Stimulated activated naive B cell treated with anti-CD40 and anti-IgM and Interleukin-4, amounts not matched to agents 10 μg/mL and 1 μg/mL and 100 μg/mL, for 72 hours (primary cell): ENCODE measurements at regions not wholly inside any gene's neighbourhood (a gene's known extent, or its start where the extent isn't known, plus 50 kb on each side); places are given as distances from the start of the nearest gene placed in this dataset.
A peak's percentile ranks its signal among the peaks of the same experiment; 100 is the strongest.

Source experiments
- ATAC-seq, 2 donors: fragments of 150-1000 bp; cut with Tn5 transposase; replicated peaks; 2 replicates each; pipeline ENCODE4 v1.10.0; 2021; ENCODE audit warnings: moderate library complexity in 1 of 2
- DNase-seq: peaks from one replicate; pipeline ENCODE4 v3.0.0; 2021
- H3K27ac Mint-ChIP-seq: one replicate; pipeline ENCODE4 v1.8.0; 2022; ENCODE audit warnings: mild to moderate bottlenecking, mixed read lengths
- H3K27me3 Mint-ChIP-seq, 2 donors: one replicate each; pipeline ENCODE4 v1.8.0; 2022; ENCODE audit warnings: mixed read lengths in 2 of 2
- H3K36me3 Mint-ChIP-seq, 2 donors: one replicate each; pipeline ENCODE4 v1.8.0; 2022; ENCODE audit warnings: mixed read lengths in 2 of 2, mild to moderate bottlenecking in 1 of 2
- H3K4me1 Mint-ChIP-seq, 2 donors: one replicate each; pipeline ENCODE4 v1.8.0; 2022; ENCODE audit warnings: mixed read lengths in 2 of 2, mild to moderate bottlenecking in 1 of 2
- H3K4me3 Mint-ChIP-seq, 2 donors: one replicate each; pipeline ENCODE4 v1.8.0; 2022; ENCODE audit warnings: mild to moderate bottlenecking in 2 of 2, mixed read lengths in 2 of 2, moderate library complexity in 1 of 2
- H3K9me3 Mint-ChIP-seq, 2 donors: one replicate each; pipeline ENCODE4 v1.8.0; 2022; ENCODE audit warnings: mixed read lengths in 2 of 2, mild to moderate bottlenecking in 1 of 2

- Mint-ChIP-seq H3K27me3 (peaks cover 14 to 16% of the 10 kb centered on the region in 2 donors), H3K27ac (peak overlapping the region; percentile 2), H3K4me1 (peaks cover 0 to 4% of the 10 kb centered on the region in 2 donors), H3K4me3 (no peak overlapping the region), H3K36me3 (no peaks in the 10 kb centered on the region), H3K9me3 (peaks cover 5 to 7% of the 10 kb centered on the region in 2 donors)
- DNase-seq (no peak), ATAC-seq (peak in 1 of 2 donors; percentile 24)
Observed at GRCh38 chr16:85519540-85520231, 93.4 kb upstream of the GSE1 start.

DNA sequence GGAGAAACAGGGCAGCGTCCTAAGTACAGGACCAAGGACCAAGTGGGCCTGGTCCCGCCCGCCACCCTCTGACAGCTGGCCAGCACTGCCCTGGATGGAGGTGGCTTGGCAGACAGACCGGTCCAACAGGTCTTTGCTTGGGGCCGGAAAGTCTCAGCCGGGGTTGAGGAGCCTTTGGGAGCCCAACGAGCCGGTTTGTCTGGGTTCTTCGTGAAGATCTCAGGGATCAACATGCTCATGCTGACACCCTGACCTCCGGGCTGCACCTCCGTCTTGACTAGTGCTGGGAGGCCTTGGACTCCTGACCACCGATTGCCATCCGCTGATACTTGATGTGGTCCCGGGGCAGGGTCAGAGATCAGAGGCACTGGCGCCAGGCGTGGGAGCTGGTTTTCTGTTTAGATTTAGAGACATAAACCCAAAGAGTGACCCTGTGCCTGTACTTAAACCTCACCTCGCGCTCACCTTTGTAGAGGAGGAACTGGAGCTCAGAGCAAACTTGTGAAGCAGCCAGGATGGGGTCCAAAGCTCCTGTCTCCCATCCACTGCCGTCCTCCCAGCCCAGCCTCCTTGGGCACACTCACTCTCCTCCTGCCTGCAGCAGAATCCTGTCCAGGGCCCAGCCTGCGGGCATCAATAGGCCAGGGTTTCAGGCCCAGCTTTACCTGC, 92.1 kb upstream of the GSE1 start:
- Mint-ChIP-seq H3K9me3 (peaks cover 5 to 7% of the 10 kb centered on the region in 2 donors), H3K4me3 (no peak overlapping the region), H3K36me3 (no peaks in the 10 kb centered on the region), H3K4me1 (peaks cover 0 to 4% of the 10 kb centered on the region in 2 donors), H3K27me3 (peaks cover 14 to 18% of the 10 kb centered on the region in 2 donors), H3K27ac (no peak overlapping the region)
- ATAC-seq (no peak), DNase-seq (no peak)

GRCh38 chr16:85521552-85522307, 91.4 kb upstream of the GSE1 start:
- H3K27me3 Mint-ChIP-seq, result peaks cover 18 to 22% of the 10 kb centered on the region in 2 donors
- peaks cover 5 to 7% of the 10 kb centered on the region in 2 donors for H3K9me3 Mint-ChIP-seq
- no peak overlapping the region for H3K4me3 Mint-ChIP-seq
- ATAC-seq (no peak), DNase-seq (no peak)
- peaks cover 0 to 7% of the 10 kb centered on the region in 2 donors for H3K4me1 Mint-ChIP-seq
- no peaks in the 10 kb centered on the region for H3K36me3 Mint-ChIP-seq
- peak overlapping the region; percentile 44 for H3K27ac Mint-ChIP-seq

DNA sequence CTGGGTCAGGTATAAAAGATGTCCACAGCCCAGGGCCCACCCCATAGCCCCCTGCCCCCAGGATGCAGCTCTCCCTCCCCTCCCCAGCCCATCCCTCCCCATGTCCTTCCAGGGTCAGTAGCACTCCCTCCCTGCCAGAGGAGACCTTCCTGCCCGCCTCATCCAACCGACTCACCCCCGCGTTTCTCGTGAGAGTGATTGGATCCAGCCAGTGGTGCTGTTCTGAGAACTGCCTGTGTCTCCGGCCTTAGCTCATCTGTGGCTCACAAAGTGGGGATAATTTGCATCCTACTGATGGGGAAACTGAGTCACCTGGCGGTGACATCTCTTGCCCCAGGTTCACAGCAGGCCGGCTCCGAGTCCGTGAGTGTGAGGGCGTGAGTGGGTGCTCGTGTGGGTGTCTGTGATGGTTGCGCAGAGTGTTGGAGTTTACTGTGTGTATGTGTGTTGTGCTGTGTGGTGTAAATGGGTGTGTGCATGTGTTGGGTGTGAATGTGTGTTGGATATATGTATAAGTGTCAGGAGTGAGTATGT, 90.7 kb upstream of the GSE1 start:
- ATAC-seq (no peak), DNase-seq (no peak)
- Mint-ChIP-seq H3K9me3 (peaks cover 5 to 7% of the 10 kb centered on the region in 2 donors), H3K27ac (no peak overlapping the region), H3K4me1 (peaks cover 0 to 7% of the 10 kb centered on the region in 2 donors), H3K27me3 (peaks cover 18 to 20% of the 10 kb centered on the region in 2 donors), H3K4me3 (no peak overlapping the region), H3K36me3 (no peaks in the 10 kb centered on the region)

- no peaks in the 10 kb centered on the region for H3K36me3 Mint-ChIP-seq
- ATAC-seq (no peak), DNase-seq (no peak)
- H3K4me1 Mint-ChIP-seq, result peaks cover 0 to 7% of the 10 kb centered on the region in 2 donors
- H3K27ac Mint-ChIP-seq, result no peak overlapping the region
- peaks cover 17 to 23% of the 10 kb centered on the region in 2 donors for H3K27me3 Mint-ChIP-seq
- no peak overlapping the region for H3K4me3 Mint-ChIP-seq
- H3K9me3 Mint-ChIP-seq, result peaks cover 5 to 7% of the 10 kb centered on the region in 2 donors
Observed at GRCh38 chr16:85522842-85523601, 90.1 kb upstream of the GSE1 start.

- ATAC-seq (no peak), DNase-seq (no peak)
- Mint-ChIP-seq H3K4me1 (peaks cover 0 to 7% of the 10 kb centered on the region in 2 donors), H3K27ac (no peak overlapping the region), H3K27me3 (peaks cover 17 to 23% of the 10 kb centered on the region in 2 donors), H3K4me3 (no peak overlapping the region), H3K36me3 (no peaks in the 10 kb centered on the region), H3K9me3 (peaks cover 5 to 7% of the 10 kb centered on the region in 2 donors)
Observed at GRCh38 chr16:85523602-85524364, 89.3 kb upstream of the GSE1 start.

DNA sequence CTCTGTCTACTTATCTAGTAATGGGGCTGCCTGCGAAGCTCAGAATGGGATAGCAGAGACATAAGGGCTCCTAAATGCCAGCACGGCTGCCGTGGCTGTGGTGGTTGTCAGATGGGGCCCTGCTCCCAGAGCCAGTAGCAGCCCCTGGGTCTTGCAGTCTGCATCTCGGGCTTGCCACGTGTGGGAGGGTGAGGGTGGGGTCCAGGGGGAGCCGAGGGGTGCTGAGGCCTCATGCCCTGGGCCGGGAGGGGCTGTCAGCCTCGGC, 88.8 kb upstream of the GSE1 start:
- H3K27ac Mint-ChIP-seq, result no peak overlapping the region

DNA sequence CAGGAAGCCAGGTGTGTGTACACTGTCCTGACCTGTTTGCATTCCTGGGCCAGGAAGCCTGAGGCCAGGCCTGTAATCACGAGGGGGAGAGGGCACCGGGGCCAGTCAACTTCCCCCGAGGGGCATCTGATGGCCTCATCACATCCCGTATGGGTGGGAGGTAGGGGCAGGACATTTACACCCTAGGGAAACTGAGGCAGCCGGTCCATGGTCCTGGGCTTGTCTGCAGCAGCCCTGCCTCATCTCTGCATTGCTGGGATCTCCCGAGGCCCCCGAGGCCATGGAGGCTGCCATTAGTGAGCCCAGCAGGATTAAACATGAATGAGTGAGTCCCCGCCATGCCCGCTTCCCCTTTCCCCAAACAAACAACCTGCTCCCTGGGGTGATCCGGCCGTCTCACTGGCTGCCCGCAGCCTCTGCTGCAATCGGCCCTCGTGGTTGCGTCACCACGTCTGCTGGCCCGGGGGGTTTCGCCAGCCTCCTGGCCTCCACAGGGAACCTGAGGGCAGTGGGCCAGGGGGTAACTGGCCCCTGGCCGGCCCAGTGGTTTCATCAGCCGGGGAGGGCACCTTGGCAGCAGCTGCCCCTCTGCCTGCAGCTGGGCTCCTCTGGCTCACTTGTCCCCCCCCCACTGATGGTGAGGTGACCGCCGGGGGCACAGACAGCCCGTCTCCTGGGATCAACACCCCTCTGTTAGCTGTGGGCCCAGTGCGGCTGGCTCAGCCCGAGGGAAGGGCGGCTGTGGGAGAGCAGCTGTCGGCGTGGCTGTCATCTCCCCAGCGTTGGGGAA, 88.3 kb upstream of the GSE1 start:
- Mint-ChIP-seq H3K9me3 (no peaks in the 10 kb centered on the region), H3K27me3 (peaks cover 17 to 18% of the 10 kb centered on the region in 2 donors), H3K4me3 (no peak overlapping the region), H3K4me1 (peaks cover 0 to 5% of the 10 kb centered on the region in 2 donors), H3K36me3 (no peaks in the 10 kb centered on the region), H3K27ac (no peak overlapping the region)
- DNase-seq (peak; percentile 18), ATAC-seq (peak; percentile 78 to 83)

More for the DNA sequence above, 88.8 kb upstream of the GSE1 start:
- Mint-ChIP-seq H3K4me3 (no peak overlapping the region), H3K36me3 (no peaks in the 10 kb centered on the region), H3K4me1 (peaks cover 0 to 7% of the 10 kb centered on the region in 2 donors), H3K9me3 (peaks cover 3 to 5% of the 10 kb centered on the region in 2 donors), H3K27me3 (peaks cover 17 to 23% of the 10 kb centered on the region in 2 donors)
- no peak for ATAC-seq
- no peak for DNase-seq

GRCh38 chr16:85525420-85526184, 87.5 kb upstream of the GSE1 start:
- DNase-seq, result no peak
- Mint-ChIP-seq H3K27ac (no peak overlapping the region), H3K4me3 (no peak overlapping the region), H3K9me3 (no peaks in the 10 kb centered on the region), H3K4me1 (peaks cover 0 to 5% of the 10 kb centered on the region in 2 donors), H3K36me3 (no peaks in the 10 kb centered on the region), H3K27me3 (peaks cover 17 to 18% of the 10 kb centered on the region in 2 donors)
- no peak for ATAC-seq

DNA sequence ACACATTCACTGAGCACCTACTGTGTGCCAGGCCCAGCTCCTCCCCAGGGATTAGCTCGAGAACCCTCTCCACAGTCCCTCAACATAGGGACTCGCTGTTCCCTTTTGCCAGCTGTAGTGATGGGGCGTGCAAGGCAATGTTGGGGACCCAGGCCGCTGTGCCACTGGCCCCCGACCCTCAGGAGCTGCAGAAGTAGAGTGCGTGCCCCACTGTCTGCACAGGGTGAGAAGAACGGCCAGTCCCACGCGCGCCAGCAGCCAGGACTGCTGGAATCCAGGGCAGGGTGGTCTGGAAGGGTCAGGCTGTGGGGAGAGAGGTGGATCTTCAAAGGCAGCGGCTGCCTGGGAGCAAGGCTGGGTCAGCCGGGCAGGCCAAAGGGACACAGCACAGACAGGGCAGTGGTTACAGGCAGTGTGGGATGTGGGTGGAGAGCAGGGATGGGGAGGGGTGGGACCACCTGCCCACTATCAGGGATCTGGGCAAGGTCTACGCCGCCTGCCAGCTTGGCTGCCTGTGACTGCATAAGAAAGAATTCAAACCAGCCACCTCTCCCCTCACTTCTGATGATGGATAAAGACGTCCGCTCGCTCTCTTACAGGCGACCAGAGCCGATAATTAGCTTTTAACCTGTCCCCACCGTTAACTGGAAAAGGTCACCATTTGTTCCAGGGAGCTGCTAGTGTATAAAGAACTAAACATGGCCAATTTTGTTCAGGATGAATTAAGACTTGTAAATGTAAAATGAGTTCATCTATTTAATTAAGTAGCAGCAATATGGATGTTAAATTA, 86.7 kb upstream of the GSE1 start:
- Mint-ChIP-seq H3K36me3 (no peaks in the 10 kb centered on the region), H3K9me3 (no peaks in the 10 kb centered on the region), H3K4me1 (peaks cover 0 to 5% of the 10 kb centered on the region in 2 donors), H3K27ac (no peak overlapping the region), H3K27me3 (peaks cover 17 to 18% of the 10 kb centered on the region in 2 donors), H3K4me3 (no peak overlapping the region)
- DNase-seq (no peak), ATAC-seq (no peak)

GRCh38 chr16:85527042-85527766, 85.9 kb upstream of the GSE1 start:
- H3K9me3 Mint-ChIP-seq, result no peaks in the 10 kb centered on the region
- peaks cover 17 to 18% of the 10 kb centered on the region in 2 donors for H3K27me3 Mint-ChIP-seq
- no peak for DNase-seq
- no peaks in the 10 kb centered on the region for H3K36me3 Mint-ChIP-seq
- peaks cover 0 to 5% of the 10 kb centered on the region in 2 donors for H3K4me1 Mint-ChIP-seq
- no peak for ATAC-seq
- H3K4me3 Mint-ChIP-seq, result no peak overlapping the region
- H3K27ac Mint-ChIP-seq, result no peak overlapping the region
